NAMALWA (cell line): ENCODE measurements at regions not wholly inside any gene's neighbourhood (a gene's known extent, or its start where the extent isn't known, plus 50 kb on each side); places are given as distances from the start of the nearest gene placed in this dataset.
"Not testable (repeated sequence)": the region's sequence is repeated elsewhere in the genome, so short reads cannot be mapped to it uniquely, and the experiment has no call there.

Experiments
- DNase-seq: peaks from one replicate; pipeline ENCODE4 v3.0.0-alpha.2; 2015; ENCODE audit warnings: low spot score

- DNase-seq, result no peak
Observed at GRCh38 chrX:114015966-114016365, 567.9 kb upstream of the HTR2C start.

GRCh38 chrX:114006664-114007063, 577.2 kb upstream of the HTR2C start:
- no peak for DNase-seq

GRCh38 chrX:113996781-113997180, 587.1 kb upstream of the HTR2C start:
- no peak for DNase-seq

- DNase-seq, result not testable (repeated sequence)
Observed at GRCh38 chrX:113991720-113992119, 592.2 kb upstream of the HTR2C start.

GRCh38 chrX:113990669-113991068, 593.2 kb upstream of the HTR2C start:
- not testable (repeated sequence) for DNase-seq

- not testable (repeated sequence) for DNase-seq
Observed at GRCh38 chrX:113988315-113988935, 595.5 kb upstream of the HTR2C start.

GRCh38 chrX:113986427-113986826, 597.5 kb upstream of the HTR2C start:
- no peak for DNase-seq

GRCh38 chrX:113982766-113983165, 601.1 kb upstream of the HTR2C start:
- no peak for DNase-seq

GRCh38 chrX:113980953-113981352, 602.9 kb upstream of the HTR2C start:
- DNase-seq, result peak; percentile 0

GRCh38 chrX:113977887-113978286, 606.0 kb upstream of the HTR2C start:
- no peak for DNase-seq

GRCh38 chrX:113975441-113975840, 608.4 kb upstream of the HTR2C start:
- no peak for DNase-seq

GRCh38 chrX:113974881-113975280, 609.0 kb upstream of the HTR2C start:
- DNase-seq, result no peak

- DNase-seq, result no peak
Observed at GRCh38 chrX:113973706-113974105, 610.2 kb upstream of the HTR2C start.

- no peak for DNase-seq
Observed at GRCh38 chrX:113966791-113967190, 617.1 kb upstream of the HTR2C start.

GRCh38 chrX:113962343-113962742, 621.5 kb upstream of the HTR2C start:
- peak; percentile 15 for DNase-seq

GRCh38 chrX:113959912-113960626, 623.8 kb upstream of the HTR2C start:
- no peak for DNase-seq

GRCh38 chrX:113956936-113957335, 627.0 kb upstream of the HTR2C start:
- DNase-seq, result no peak

- no peak for DNase-seq
Observed at GRCh38 chrX:113954297-113954696, 629.6 kb upstream of the HTR2C start.

- DNase-seq, result no peak
Observed at GRCh38 chrX:113950081-113950678, 633.7 kb upstream of the HTR2C start.

GRCh38 chrX:113947548-113947947, 636.3 kb upstream of the HTR2C start:
- DNase-seq, result no peak

- no peak for DNase-seq
Observed at GRCh38 chrX:113935518-113935917, 648.4 kb upstream of the HTR2C start.

GRCh38 chrX:113933931-113934330, 650.0 kb upstream of the HTR2C start:
- no peak for DNase-seq

GRCh38 chrX:113929004-113929403, 654.9 kb upstream of the HTR2C start:
- DNase-seq, result peak; percentile 20
